PFSK-1 (cell line): ENCODE measurements at regions not wholly inside any gene's neighbourhood (a gene's known extent, or its start where the extent isn't known, plus 50 kb on each side); places are given as distances from the start of the nearest gene placed in this dataset.

Experiments used
- POLR2AphosphoS5 ChIP-seq: IDR thresholded peaks from 2 replicates; pipeline ENCODE4 v1.6.1; 2012; ENCODE audit warnings: low read depth, mild to moderate bottlenecking, control low read depth, low read length, moderate library complexity
- REST ChIP-seq, 2 experiments: IDR thresholded peaks; 2 replicates each; pipeline versions ENCODE4 v1.6.1 to v1.8.0; 2011 to 2012; ENCODE audit warnings: low read depth in 2 of 2, low read length in 2 of 2, control low read depth in 1 of 2, inconsistent platforms in 1 of 2, mild to moderate bottlenecking in 1 of 2, moderate library complexity in 1 of 2; ENCODE audit not compliant: insufficient read depth in 1 of 2
- SIN3A ChIP-seq: IDR thresholded peaks from 2 replicates; pipeline ENCODE4 v1.6.1; 2012; ENCODE audit warnings: mild to moderate bottlenecking, low read length, moderate library complexity, borderline replicate concordance; ENCODE audit not compliant: insufficient read depth
- TAF1 ChIP-seq: IDR thresholded peaks from 2 replicates; pipeline ENCODE4 v1.6.1; 2012; ENCODE audit warnings: low read length, control low read depth, borderline replicate concordance; ENCODE audit not compliant: insufficient read depth

- TF ChIP-seq POLR2AphosphoS5 = no peak
- no peak for TF ChIP-seq REST (IDR thresholded peaks at IDR 0.05; ENCODE audit: insufficient read depth in 1 of 2, low read depth in 2 of 2, low read length in 2 of 2)
- no peak for TF ChIP-seq SIN3A
- no peak for TF ChIP-seq TAF1
Observed at GRCh38 chrX:16479206-16479869, 170.6 kb upstream of the S100G start.
